Vagina (tissue), 2 donors: ENCODE measurements at regions not wholly inside any gene's neighbourhood (a gene's known extent, or its start where the extent isn't known, plus 50 kb on each side); places are given as distances from the start of the nearest gene placed in this dataset.

ENCODE experiments used
- CTCF ChIP-seq, 3 experiments: fragments of 450-650 bp in 2 of 3; fragments of 200-600 bp in 1 of 3; sonication (generic) in 1 of 3; IDR thresholded peaks; one replicate each; pipeline ENCODE4 v1.5.1; 2017 to 2019; ENCODE audit warnings: antibody characterized with exemption in 3 of 3, mild to moderate bottlenecking in 2 of 3, moderate library complexity in 2 of 3
- POLR2A ChIP-seq, 2 donors: fragments of 450-650 bp; IDR thresholded peaks; one replicate each; pipeline ENCODE4 v1.6.1; 2017; ENCODE audit warnings: antibody characterized with exemption in 2 of 2, mild to moderate bottlenecking in 2 of 2, moderate library complexity in 2 of 2
- POLR2AphosphoS5 ChIP-seq, 2 donors: sonication (generic); formaldehyde crosslinking; IDR thresholded peaks; one replicate each; pipeline ENCODE4 v1.9.0; 2017; ENCODE audit warnings: antibody characterized with exemption in 2 of 2, mild to moderate bottlenecking in 2 of 2, low read depth in 1 of 2; ENCODE audit not compliant: insufficient read depth in 1 of 2

- TF ChIP-seq CTCF (IDR thresholded peaks at IDR 0.05) (no peak), POLR2A (IDR thresholded peaks at IDR 0.05) (no peak), POLR2AphosphoS5 (IDR thresholded peaks at IDR 0.05; ENCODE audit: insufficient read depth in 1 of 2, low read depth in 1 of 2) (no peak)
Measured at GRCh38 chr3:8368598-8368997, 133.0 kb upstream of the LMCD1 start.
